GM12878 (cell line): ENCODE measurements at regions not wholly inside any gene's neighbourhood (a gene's known extent, or its start where the extent isn't known, plus 50 kb on each side); places are given as distances from the start of the nearest gene placed in this dataset.

Source experiments
- ATAC-seq: fragments of 200-7000 bp; cut with Tn5 transposase; 3 replicates; pipeline ENCODE4 v1.9.1; 2020; ENCODE audit warnings: mild to moderate bottlenecking, moderate library complexity
- BruUV-seq: library from RNA; stranded (reverse); fragments of 400-500 nt; replicated peaks from 2 replicates; lab custom pipeline; 2021; lab: Mats Ljungman, UMichigan
- CTCF ChIA-PET: fragments of 300-600 bp; sonication (Branson Sonifier 250); formaldehyde crosslinking; extraction: SDS; loops from one replicate; lab custom pipeline; 2021; ENCODE audit warnings: inconsistent platforms; lab: Yijun Ruan, JAX
- POLR2A ChIA-PET: fragments of 350-600 bp; formaldehyde crosslinking; extraction: SDS; loops from one replicate; lab custom pipeline; 2021; ENCODE audit warnings: inconsistent platforms; lab: Charles Lee
- RAD21 ChIA-PET: fragments of 300-600 bp; sonication (Branson Sonifier 250); formaldehyde crosslinking; loops from one replicate; lab custom pipeline; 2023; ENCODE audit warnings: antibody characterized with exemption; ENCODE audit not compliant: unreplicated experiment; lab: Charles Lee
- SMC1A ChIA-PET: fragments of 300-600 bp; sonication (Branson Sonifier 250); formaldehyde crosslinking; loops from one replicate; lab custom pipeline; 2023; ENCODE audit not compliant: unreplicated experiment, uncharacterized antibody; lab: Charles Lee
- DNase-seq: peaks from one replicate; pipeline ENCODE4 v3.0.0-alpha.2; 2011; ENCODE audit warnings: low read depth, low spot score
- FAIRE-seq: peaks from 3 replicates; lab custom pipeline; 2011; peaks lifted over from hg19 to GRCh38; lab: Jason Lieb, UNC
- H2AFZ ChIP-seq: 2 replicates; pipeline ENCODE4 v1.6.0; 2011; ENCODE audit warnings: low read depth, low read length, control low read depth; ENCODE audit not compliant: control insufficient read depth
- H3K27ac ChIP-seq: 2 replicates; pipeline ENCODE4 v1.5.1; 2011; ENCODE audit warnings: control low read depth; ENCODE audit not compliant: control insufficient read depth, insufficient read depth
- H3K27me3 ChIP-seq, 2 experiments: replicated peaks in 1 of 2; 2 replicates each; pipeline versions ENCODE4 v1.6.0 to v1.6.1; 2011; ENCODE audit warnings: low read length in 1 of 2; ENCODE audit not compliant: control insufficient read depth in 2 of 2, insufficient read depth in 2 of 2
- H3K36me3 ChIP-seq, 2 experiments: 2 replicates each; pipeline ENCODE4 v1.5.1; 2011; ENCODE audit warnings: low read length in 1 of 2; ENCODE audit not compliant: control insufficient read depth in 2 of 2, insufficient read depth in 2 of 2
- H3K4me1 ChIP-seq: 2 replicates; pipeline ENCODE4 v1.6.1; 2011; ENCODE audit warnings: mild to moderate bottlenecking, low read length, moderate library complexity, mixed read lengths; ENCODE audit not compliant: control insufficient read depth, insufficient read depth
- H3K4me2 ChIP-seq: 2 replicates; pipeline ENCODE4 v1.6.0; 2011; ENCODE audit warnings: control low read depth; ENCODE audit not compliant: control insufficient read depth, insufficient read depth
- H3K4me3 ChIP-seq: fragments of 200-600 bp; sonication (generic); 2 replicates; pipeline ENCODE4 v1.5.1; 2016
- H3K79me2 ChIP-seq: 2 replicates; pipeline ENCODE4 v1.6.0; 2011; ENCODE audit warnings: low read length; ENCODE audit not compliant: control insufficient read depth, insufficient read depth
- H3K9ac ChIP-seq: 2 replicates; pipeline ENCODE4 v1.8.0; 2011; ENCODE audit warnings: low read length, control low read depth, mixed read lengths; ENCODE audit not compliant: control insufficient read depth, insufficient read depth
- H3K9me3 ChIP-seq: replicated peaks from 3 replicates; pipeline ENCODE4 v1.5.1; 2011; ENCODE audit warnings: mild to moderate bottlenecking, low read length; ENCODE audit not compliant: control insufficient read depth, insufficient read depth
- H4K20me1 ChIP-seq: 2 replicates; pipeline ENCODE4 v1.6.0; 2011; ENCODE audit not compliant: control insufficient read depth, insufficient read depth
- JUNB ChIP-seq: IDR thresholded peaks from 2 replicates; pipeline ENCODE4 v1.6.1; 2016; ENCODE audit warnings: antibody characterized with exemption, mild to moderate bottlenecking
- SMARCA5 ChIP-seq: fragments of 450-650 bp; IDR thresholded peaks from 2 replicates; pipeline ENCODE4 v1.6.1; 2017; ENCODE audit warnings: mild to moderate bottlenecking
- SREBF1 ChIP-seq: IDR thresholded peaks from 2 replicates; pipeline ENCODE4 v1.6.1; 2012; ENCODE audit warnings: mild to moderate bottlenecking, low read length
- WGBS: methylation state at CpG from one replicate; pipeline ENCODE4 v1.1.6; 2016; ENCODE audit warnings: low lambda C conversion rate; ENCODE audit not compliant: insufficient replicate concordance, insufficient coverage; ENCODE audit errors: missing lambda C conversion rate; 5-methylcytosine and 5-hydroxymethylcytosine counted together
- in situ Hi-C: fragments of 300-500 bp; cut with MboI; formaldehyde crosslinking; loops from 9 replicates; pipeline ENCODE4 v1.14.3; 2018; ENCODE audit warnings: mixed read lengths
- intact Hi-C: fragments of 100-400 bp; cut with micrococcal nuclease; formaldehyde crosslinking; loops from one replicate; pipeline ENCODE4 v1.14.2; 2022; ENCODE audit not compliant: unreplicated experiment
- TF ChIP-seq, protein P1 (sequence below): fragments of 450-650 bp; IDR thresholded peaks from 2 replicates; pipeline ENCODE4 v1.6.1; 2018; ENCODE audit warnings: borderline replicate concordance, mild to moderate bottlenecking; ENCODE audit not compliant: partially characterized antibody
- TF ChIP-seq, protein P2 (sequence below): IDR thresholded peaks from 2 replicates; pipeline ENCODE4 v1.6.1; 2012; ENCODE audit warnings: low read depth, low read length, improper control_type of control experiment

DNA sequence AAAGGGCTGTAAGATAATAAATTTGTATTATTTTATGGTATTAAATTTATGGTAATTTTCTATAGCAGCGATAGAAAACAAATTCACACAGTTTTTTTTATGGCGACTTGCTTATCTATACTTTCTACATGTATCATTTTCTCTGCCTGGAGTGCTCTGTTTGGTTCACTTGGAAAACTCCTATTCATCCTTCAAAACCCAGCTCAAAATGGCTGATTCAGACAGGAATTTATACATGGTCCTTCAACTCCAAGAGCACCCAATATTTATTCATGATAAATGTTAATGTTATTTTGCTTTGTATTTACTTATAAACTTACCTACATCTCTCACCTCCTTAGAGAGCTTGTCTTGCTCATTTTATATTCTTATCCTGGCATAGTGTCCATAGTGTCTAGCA is 55.6 kb upstream of the SSX2IP start:
- CTCF ChIA-PET: interaction anchor here (0.8 to 1.0 kb wide), 2 partner anchors 13 to 814 kb away, joined by 4 read pairs; no protein-coding TSS in a partner anchor
- intact Hi-C loops: no loop called here
- TF ChIP-seq SMARCA5: no peak
- TF ChIP-seq, protein P1, sequence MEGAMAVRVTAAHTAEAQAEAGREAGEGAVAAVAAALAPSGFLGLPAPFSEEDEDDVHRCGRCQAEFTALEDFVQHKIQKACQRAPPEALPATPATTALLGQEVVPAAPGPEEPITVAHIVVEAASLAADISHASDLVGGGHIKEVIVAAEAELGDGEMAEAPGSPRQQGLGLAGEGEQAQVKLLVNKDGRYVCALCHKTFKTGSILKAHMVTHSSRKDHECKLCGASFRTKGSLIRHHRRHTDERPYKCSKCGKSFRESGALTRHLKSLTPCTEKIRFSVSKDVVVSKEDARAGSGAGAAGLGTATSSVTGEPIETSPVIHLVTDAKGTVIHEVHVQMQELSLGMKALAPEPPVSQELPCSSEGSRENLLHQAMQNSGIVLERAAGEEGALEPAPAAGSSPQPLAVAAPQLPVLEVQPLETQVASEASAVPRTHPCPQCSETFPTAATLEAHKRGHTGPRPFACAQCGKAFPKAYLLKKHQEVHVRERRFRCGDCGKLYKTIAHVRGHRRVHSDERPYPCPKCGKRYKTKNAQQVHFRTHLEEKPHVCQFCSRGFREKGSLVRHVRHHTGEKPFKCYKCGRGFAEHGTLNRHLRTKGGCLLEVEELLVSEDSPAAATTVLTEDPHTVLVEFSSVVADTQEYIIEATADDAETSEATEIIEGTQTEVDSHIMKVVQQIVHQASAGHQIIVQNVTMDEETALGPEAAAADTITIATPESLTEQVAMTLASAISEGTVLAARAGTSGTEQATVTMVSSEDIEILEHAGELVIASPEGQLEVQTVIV: no peak
- no peak for TF ChIP-seq JUNB
- no peak for TF ChIP-seq SREBF1
- TF ChIP-seq, protein P2, sequence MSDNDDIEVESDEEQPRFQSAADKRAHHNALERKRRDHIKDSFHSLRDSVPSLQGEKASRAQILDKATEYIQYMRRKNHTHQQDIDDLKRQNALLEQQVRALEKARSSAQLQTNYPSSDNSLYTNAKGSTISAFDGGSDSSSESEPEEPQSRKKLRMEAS: no peak
- TF ChIP-seq, all 136 proteins: peak for 0
- DNase-seq (no peak), ATAC-seq (no peak), FAIRE-seq (no peak)
- Histone ChIP-seq H3K9me3 (no peaks in the 10 kb centered on the region), H3K79me2 (no peaks in the 10 kb centered on the region), H2AFZ (no peak overlapping the region), H3K27me3 (no peaks in the 10 kb centered on the region; a peak in 2 of 4 replicates), H3K36me3 (no peaks in the 10 kb centered on the region), H3K4me3 (no peak overlapping the region), H3K27ac (no peak overlapping the region), H4K20me1 (no peaks in the 10 kb centered on the region), H3K4me2 (no peak overlapping the region), H3K9ac (no peak overlapping the region), H3K4me1 (no peaks in the 10 kb centered on the region)
- WGBS: 39% methylated on average over 2 of the region's 2 CpGs
- in situ Hi-C loops: no loop called here
- ChIA-PET SMC1A (interaction anchor here (0.9 to 1.0 kb wide), 2 partner anchors 43 to 46 kb away, joined by 3 read pairs; no protein-coding TSS in a partner anchor), POLR2A (interaction anchor here (0.8 kb wide), 1 partner anchor 32 kb away, joined by 3 read pairs; no protein-coding TSS in a partner anchor), RAD21 (interaction anchor here (1.1 kb wide), 1 partner anchor 46 kb away, joined by 3 read pairs; no protein-coding TSS in a partner anchor)
- BruUV-seq: no TSS peak
